Heart left ventricle (tissue), 13 donors: ENCODE measurements at regions not wholly inside any gene's neighbourhood (a gene's known extent, or its start where the extent isn't known, plus 50 kb on each side); places are given as distances from the start of the nearest gene placed in this dataset.

ENCODE experiments used
- POLR2A ChIP-seq, 2 donors: fragments of 450-650 bp; IDR thresholded peaks; one replicate each; pipeline ENCODE4 v1.6.1; 2017; ENCODE audit warnings: antibody characterized with exemption in 2 of 2, mild to moderate bottlenecking in 2 of 2, moderate library complexity in 2 of 2
- TF ChIP-seq, protein P1 (sequence below), 12 donors: fragments of 200-600 bp; sonication (generic) in 4 of 12; IDR thresholded peaks; one replicate each; pipeline versions ENCODE4 v1.5.0 to v1.8.0; 2018 to 2022; ENCODE audit warnings: antibody characterized with exemption in 12 of 12, mild to moderate bottlenecking in 5 of 12
- donor health status: ischemic (EF 13 %, LVEDD 7.1; RV severe dilation, severe dysfunction).
- donor health status: DM: no; HTN: yes; CAD: no.
- donor health status: DM: no; HTN: no; CAD: no.
- donor health status: ischemic (EF 25% LVEDD 6.9; RV normal size, moderate dysfunction).
- donor health status: ischemic (EF 25% LVEDD 5.7; RV mildly dilated, moderate dysfunction).
- donor health status: ischemic (EF 35%, LVEDD 5.7; RV mildly dilated, moderate dysfunction).
- donor health status: nonischemic (EF 11% LVEDD 7.7; RV severe dilation, severe dysfunction).
- donor health status: DM: yes; HTN: yes; CAD: no.
- donor health status: PGD.
- donor health status: ischemic (EF 29% LVEDD 5.4; RV normal size, mild dysfunction).
- donor health status: nonischemic (EF 23%, LVEDD 6.1; RV moderate dilation, normal function).

DNA sequence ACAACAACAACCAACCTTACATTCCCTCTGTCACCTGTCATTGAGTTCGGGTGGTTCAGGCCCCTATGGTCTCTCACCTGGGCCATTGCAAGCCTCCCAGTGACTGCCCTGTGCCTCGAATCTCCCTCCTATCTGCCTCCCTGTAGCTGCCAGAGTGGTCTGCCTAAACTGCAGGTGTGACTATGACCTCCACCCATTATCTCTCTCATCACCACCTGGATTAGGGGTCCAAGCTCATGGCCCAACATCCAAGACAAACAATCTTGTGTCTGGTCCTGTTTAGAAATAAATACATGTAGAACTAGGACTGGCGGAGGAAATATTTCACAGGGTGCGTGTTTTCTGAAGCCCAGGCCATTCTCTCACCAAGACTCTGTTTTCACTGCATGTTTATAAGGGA lies 146.6 kb downstream of the HERPUD2 start:
- TF ChIP-seq, protein P1, sequence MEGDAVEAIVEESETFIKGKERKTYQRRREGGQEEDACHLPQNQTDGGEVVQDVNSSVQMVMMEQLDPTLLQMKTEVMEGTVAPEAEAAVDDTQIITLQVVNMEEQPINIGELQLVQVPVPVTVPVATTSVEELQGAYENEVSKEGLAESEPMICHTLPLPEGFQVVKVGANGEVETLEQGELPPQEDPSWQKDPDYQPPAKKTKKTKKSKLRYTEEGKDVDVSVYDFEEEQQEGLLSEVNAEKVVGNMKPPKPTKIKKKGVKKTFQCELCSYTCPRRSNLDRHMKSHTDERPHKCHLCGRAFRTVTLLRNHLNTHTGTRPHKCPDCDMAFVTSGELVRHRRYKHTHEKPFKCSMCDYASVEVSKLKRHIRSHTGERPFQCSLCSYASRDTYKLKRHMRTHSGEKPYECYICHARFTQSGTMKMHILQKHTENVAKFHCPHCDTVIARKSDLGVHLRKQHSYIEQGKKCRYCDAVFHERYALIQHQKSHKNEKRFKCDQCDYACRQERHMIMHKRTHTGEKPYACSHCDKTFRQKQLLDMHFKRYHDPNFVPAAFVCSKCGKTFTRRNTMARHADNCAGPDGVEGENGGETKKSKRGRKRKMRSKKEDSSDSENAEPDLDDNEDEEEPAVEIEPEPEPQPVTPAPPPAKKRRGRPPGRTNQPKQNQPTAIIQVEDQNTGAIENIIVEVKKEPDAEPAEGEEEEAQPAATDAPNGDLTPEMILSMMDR (IDR thresholded peaks at IDR 0.05) = no peak
- TF ChIP-seq POLR2A (IDR thresholded peaks at IDR 0.05) = no peak
